OCI-LY3 (cell line): ENCODE measurements at regions not wholly inside any gene's neighbourhood (a gene's known extent, or its start where the extent isn't known, plus 50 kb on each side); places are given as distances from the start of the nearest gene placed in this dataset.

ENCODE experiments used
- EZH2phosphoT487 ChIP-seq: fragments of 200-600 bp; shearing (Covaris generic); IDR thresholded peaks from 2 replicates; pipeline ENCODE4 v1.6.1; 2018; ENCODE audit warnings: antibody characterized with exemption, mixed run types, low read depth
- TF ChIP-seq, protein P1 (sequence below): fragments of 200-600, 300-600 bp; sonication (generic); IDR thresholded peaks from 2 replicates; pipeline ENCODE4 v1.5.1; 2014; ENCODE audit warnings: antibody characterized with exemption, low read length, low read depth

- TF ChIP-seq, protein P1, sequence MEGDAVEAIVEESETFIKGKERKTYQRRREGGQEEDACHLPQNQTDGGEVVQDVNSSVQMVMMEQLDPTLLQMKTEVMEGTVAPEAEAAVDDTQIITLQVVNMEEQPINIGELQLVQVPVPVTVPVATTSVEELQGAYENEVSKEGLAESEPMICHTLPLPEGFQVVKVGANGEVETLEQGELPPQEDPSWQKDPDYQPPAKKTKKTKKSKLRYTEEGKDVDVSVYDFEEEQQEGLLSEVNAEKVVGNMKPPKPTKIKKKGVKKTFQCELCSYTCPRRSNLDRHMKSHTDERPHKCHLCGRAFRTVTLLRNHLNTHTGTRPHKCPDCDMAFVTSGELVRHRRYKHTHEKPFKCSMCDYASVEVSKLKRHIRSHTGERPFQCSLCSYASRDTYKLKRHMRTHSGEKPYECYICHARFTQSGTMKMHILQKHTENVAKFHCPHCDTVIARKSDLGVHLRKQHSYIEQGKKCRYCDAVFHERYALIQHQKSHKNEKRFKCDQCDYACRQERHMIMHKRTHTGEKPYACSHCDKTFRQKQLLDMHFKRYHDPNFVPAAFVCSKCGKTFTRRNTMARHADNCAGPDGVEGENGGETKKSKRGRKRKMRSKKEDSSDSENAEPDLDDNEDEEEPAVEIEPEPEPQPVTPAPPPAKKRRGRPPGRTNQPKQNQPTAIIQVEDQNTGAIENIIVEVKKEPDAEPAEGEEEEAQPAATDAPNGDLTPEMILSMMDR, result no peak
- no peak for TF ChIP-seq EZH2phosphoT487
Observed at GRCh38 chr5:90227683-90228082, 181.9 kb downstream of the CETN3 start.
